DOHH2 (cell line): ENCODE measurements at regions not wholly inside any gene's neighbourhood (a gene's known extent, or its start where the extent isn't known, plus 50 kb on each side); places are given as distances from the start of the nearest gene placed in this dataset.

ENCODE experiments used
- H3F3A ChIP-seq: fragments of 200-600 bp; sonication (generic), shearing (Covaris generic); 2 replicates; pipeline ENCODE4 v1.6.0; 2016; ENCODE audit warnings: antibody characterized with exemption, mild to moderate bottlenecking; ENCODE audit not compliant: control insufficient read depth, insufficient read depth
- H3K27ac ChIP-seq: fragments of 200-600 bp; sonication (generic); 2 replicates; pipeline ENCODE4 v1.5.1; 2014; ENCODE audit warnings: low read depth, mild to moderate bottlenecking, low read length, moderate library complexity
- H3K27me3 ChIP-seq: fragments of 200-600 bp; sonication (generic); 2 replicates; pipeline ENCODE4 v1.6.1; 2014; ENCODE audit warnings: mild to moderate bottlenecking, low read length, mixed read lengths; ENCODE audit not compliant: control insufficient read depth
- H3K36me3 ChIP-seq: fragments of 200-600 bp; sonication (generic); 2 replicates; pipeline ENCODE4 v1.6.1; 2014; ENCODE audit warnings: mild to moderate bottlenecking, low read length, moderate library complexity, mixed read lengths; ENCODE audit not compliant: control insufficient read depth
- H3K4me1 ChIP-seq: fragments of 200-600 bp; sonication (generic); 2 replicates; pipeline ENCODE4 v1.6.1; 2014; ENCODE audit warnings: mild to moderate bottlenecking, low read length, mixed read lengths; ENCODE audit not compliant: control insufficient read depth
- H3K4me2 ChIP-seq: fragments of 200-600 bp; sonication (generic); 2 replicates; pipeline ENCODE4 v1.6.0; 2014; ENCODE audit warnings: mild to moderate bottlenecking, low read length, moderate library complexity
- H3K4me3 ChIP-seq: fragments of 200-600 bp; sonication (generic); 2 replicates; pipeline ENCODE4 v1.5.1; 2014; ENCODE audit warnings: mild to moderate bottlenecking, low read length, mixed read lengths
- H3K79me2 ChIP-seq: fragments of 200-600 bp; sonication (generic); 2 replicates; pipeline ENCODE4 v1.6.1; 2014; ENCODE audit warnings: mild to moderate bottlenecking, low read length, mixed read lengths; ENCODE audit not compliant: control insufficient read depth
- H3K9me2 ChIP-seq: fragments of 200-600 bp; sonication (generic); replicated peaks from 2 replicates; pipeline ENCODE4 v1.6.1; 2014; ENCODE audit warnings: mild to moderate bottlenecking, low read length, mixed read lengths; ENCODE audit not compliant: control insufficient read depth
- H3K9me3 ChIP-seq: fragments of 200-600 bp; sonication (generic); 2 replicates; pipeline ENCODE4 v1.6.1; 2014; ENCODE audit warnings: antibody characterized with exemption, low read length, mixed read lengths; ENCODE audit not compliant: control insufficient read depth, insufficient read depth
- H4K20me1 ChIP-seq: fragments of 200-600 bp; sonication (generic); 2 replicates; pipeline ENCODE4 v1.6.0; 2014; ENCODE audit warnings: low read depth, mild to moderate bottlenecking, antibody characterized with exemption, low read length, moderate library complexity; ENCODE audit not compliant: control insufficient read depth, insufficient read depth
- EZH2phosphoT487 ChIP-seq: fragments of 200-600 bp; sonication (generic); IDR thresholded peaks from 2 replicates; pipeline ENCODE4 v1.6.1; 2017; ENCODE audit warnings: borderline replicate concordance, mild to moderate bottlenecking, antibody characterized with exemption, low read length, moderate library complexity, mixed read lengths
- TF ChIP-seq, protein P1 (sequence below): fragments of 200-600 bp; sonication (generic); IDR thresholded peaks from one replicate; pipeline ENCODE4 v1.5.1; 2014; ENCODE audit warnings: antibody characterized with exemption, mild to moderate bottlenecking, low read depth, low read length; ENCODE audit not compliant: poor library complexity, severe bottlenecking

DNA sequence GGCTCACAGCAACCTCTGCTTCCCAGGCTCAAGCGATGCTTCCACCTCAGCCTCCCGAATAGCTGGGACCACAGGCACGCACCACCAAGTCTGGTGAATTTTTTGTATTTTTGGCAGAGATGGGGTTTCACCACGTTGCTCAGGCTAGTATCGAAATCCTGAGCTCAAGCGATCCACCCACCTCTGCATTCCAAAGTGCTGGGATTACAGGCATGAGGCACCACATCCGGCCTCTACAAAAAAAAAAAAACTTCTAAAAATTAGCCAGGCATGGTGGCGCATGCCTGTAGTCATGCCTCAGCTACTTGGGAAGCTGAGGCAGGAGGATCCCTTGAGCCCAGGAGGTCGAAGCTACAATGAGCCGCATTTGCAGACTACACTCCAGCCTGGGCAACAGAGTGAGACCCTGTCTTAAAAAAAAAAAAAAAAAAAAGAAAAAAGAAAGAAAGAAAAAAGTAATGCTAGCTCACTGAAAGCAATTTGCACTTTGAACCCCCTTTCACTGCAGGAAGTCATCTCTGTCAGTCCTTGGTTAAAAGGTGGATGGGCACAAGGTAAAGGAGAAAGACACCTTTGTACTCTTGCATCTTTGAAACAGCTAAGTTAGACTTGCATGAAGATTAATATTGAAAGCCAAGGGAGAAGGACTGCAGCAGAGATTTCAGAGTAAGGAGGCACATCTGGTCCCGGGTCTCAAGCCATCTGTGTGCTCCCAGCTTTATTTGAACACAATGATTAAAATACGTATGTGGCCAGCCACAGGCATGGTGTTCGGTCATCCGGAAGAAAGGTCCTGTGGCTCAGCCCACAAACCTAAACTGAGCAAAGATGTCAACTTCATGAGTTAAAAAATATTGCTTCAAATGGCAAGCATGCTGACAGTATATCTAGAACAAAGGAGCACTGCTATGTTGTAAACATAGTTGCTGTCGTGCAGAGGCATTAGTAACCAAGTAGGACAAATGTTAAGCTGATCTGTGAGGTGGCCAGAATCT, 103.8 kb upstream of the HMGA2 start:
- H3K27me3 ChIP-seq: no peaks in the 10 kb centered on the region
- no peak overlapping the region for H3K4me3 ChIP-seq
- H3K79me2 ChIP-seq: no peaks in the 10 kb centered on the region
- no peaks in the 10 kb centered on the region for H3K36me3 ChIP-seq
- H4K20me1 ChIP-seq: no peaks in the 10 kb centered on the region
- H3K4me2 ChIP-seq: no peak overlapping the region
- no peak for TF ChIP-seq EZH2phosphoT487
- TF ChIP-seq, protein P1, sequence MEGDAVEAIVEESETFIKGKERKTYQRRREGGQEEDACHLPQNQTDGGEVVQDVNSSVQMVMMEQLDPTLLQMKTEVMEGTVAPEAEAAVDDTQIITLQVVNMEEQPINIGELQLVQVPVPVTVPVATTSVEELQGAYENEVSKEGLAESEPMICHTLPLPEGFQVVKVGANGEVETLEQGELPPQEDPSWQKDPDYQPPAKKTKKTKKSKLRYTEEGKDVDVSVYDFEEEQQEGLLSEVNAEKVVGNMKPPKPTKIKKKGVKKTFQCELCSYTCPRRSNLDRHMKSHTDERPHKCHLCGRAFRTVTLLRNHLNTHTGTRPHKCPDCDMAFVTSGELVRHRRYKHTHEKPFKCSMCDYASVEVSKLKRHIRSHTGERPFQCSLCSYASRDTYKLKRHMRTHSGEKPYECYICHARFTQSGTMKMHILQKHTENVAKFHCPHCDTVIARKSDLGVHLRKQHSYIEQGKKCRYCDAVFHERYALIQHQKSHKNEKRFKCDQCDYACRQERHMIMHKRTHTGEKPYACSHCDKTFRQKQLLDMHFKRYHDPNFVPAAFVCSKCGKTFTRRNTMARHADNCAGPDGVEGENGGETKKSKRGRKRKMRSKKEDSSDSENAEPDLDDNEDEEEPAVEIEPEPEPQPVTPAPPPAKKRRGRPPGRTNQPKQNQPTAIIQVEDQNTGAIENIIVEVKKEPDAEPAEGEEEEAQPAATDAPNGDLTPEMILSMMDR: no peak
- H3F3A ChIP-seq: no peaks in the 10 kb centered on the region
- H3K27ac ChIP-seq: no peak overlapping the region
- no peaks in the 10 kb centered on the region for H3K9me2 ChIP-seq
- H3K9me3 ChIP-seq: no peaks in the 10 kb centered on the region
- no peaks in the 10 kb centered on the region for H3K4me1 ChIP-seq

DNA sequence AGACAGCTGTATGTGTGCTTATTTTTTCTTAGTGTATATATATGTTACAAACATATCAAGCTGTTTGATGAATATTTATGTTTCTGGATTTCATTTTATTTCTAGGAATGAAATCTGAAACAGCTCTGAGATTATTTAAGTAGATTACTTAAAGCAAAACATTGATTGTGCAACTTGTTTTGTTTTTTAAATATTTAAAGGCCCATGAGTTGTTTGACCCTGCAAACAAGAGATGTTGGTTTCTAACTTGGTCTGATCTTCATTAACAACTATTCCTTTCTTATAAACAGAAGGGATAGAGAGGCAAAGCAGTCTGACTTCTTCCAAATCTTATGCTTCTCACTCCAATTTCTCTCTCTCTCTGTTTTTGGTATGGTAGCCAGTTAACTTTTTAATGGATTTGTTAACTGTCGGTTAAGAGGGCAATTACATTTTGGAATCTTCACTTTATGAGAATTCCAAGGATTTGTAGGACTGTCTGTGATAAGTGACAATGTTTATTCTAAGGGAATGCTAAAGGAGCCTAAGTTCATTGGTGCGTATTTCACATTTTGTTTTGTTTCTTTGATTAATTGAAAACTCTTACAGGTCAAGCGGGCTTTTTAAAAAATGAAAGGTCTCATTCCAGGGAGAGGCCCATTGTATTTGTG, 102.6 kb upstream of the HMGA2 start:
- Histone ChIP-seq H3K79me2 (no peaks in the 10 kb centered on the region), H3K4me1 (no peaks in the 10 kb centered on the region), H3K27ac (no peak overlapping the region), H3K36me3 (no peaks in the 10 kb centered on the region), H3K4me2 (no peak overlapping the region), H3K4me3 (no peak overlapping the region), H3F3A (no peaks in the 10 kb centered on the region), H3K9me3 (no peaks in the 10 kb centered on the region), H3K27me3 (no peaks in the 10 kb centered on the region), H3K9me2 (no peaks in the 10 kb centered on the region), H4K20me1 (no peaks in the 10 kb centered on the region)
- TF ChIP-seq EZH2phosphoT487: no peak
- TF ChIP-seq, protein P1: no peak

DNA sequence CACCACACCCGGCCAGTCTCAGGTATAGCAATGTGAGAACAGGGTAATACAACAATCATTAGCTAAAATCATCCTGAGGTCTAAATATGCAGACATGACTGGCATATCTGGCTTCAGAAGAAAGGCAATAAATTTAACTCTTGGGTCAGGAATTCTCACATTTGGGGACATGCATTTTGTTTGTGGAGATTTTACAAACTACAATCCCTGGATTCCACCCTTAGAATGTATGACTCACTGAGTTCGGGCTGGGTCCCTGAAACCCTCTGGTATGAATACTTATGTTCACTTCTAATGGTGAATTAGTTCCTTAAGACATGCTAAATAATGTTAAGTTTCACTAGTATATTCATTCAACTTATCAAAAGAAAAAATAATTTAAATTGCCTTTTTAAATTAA, 98.9 kb upstream of the HMGA2 start:
- no peak overlapping the region for H3K4me3 ChIP-seq
- no peak overlapping the region for H3K4me2 ChIP-seq
- no peaks in the 10 kb centered on the region for H3K36me3 ChIP-seq
- no peak for TF ChIP-seq EZH2phosphoT487
- TF ChIP-seq, protein P1: no peak
- no peaks in the 10 kb centered on the region for H3K79me2 ChIP-seq
- H3K9me3 ChIP-seq: no peaks in the 10 kb centered on the region
- no peaks in the 10 kb centered on the region for H3K9me2 ChIP-seq
- H3F3A ChIP-seq: no peaks in the 10 kb centered on the region
- H4K20me1 ChIP-seq: no peaks in the 10 kb centered on the region
- no peaks in the 10 kb centered on the region for H3K4me1 ChIP-seq
- no peak overlapping the region for H3K27ac ChIP-seq
- H3K27me3 ChIP-seq: no peaks in the 10 kb centered on the region
